GM10248 (cell line): ENCODE measurements at regions not wholly inside any gene's neighbourhood (a gene's known extent, or its start where the extent isn't known, plus 50 kb on each side); places are given as distances from the start of the nearest gene placed in this dataset.

Experiments
- CTCF ChIA-PET: fragments of 300-600 bp; sonication (Branson Sonifier 250); formaldehyde crosslinking; extraction: SDS; loops from one replicate; lab custom pipeline; 2021; ENCODE audit warnings: antibody characterized with exemption; lab: Yijun Ruan, JAX
- POLR2A ChIA-PET: fragments of 350-650 bp; sonication (Branson Sonifier 250); formaldehyde crosslinking; extraction: SDS; loops from one replicate; lab custom pipeline; 2020; ENCODE audit warnings: antibody characterized with exemption; lab: Yijun Ruan, JAX
- DNase-seq: peaks from one replicate; pipeline ENCODE4 v3.0.0; 2012; ENCODE audit errors: extremely low spot score
- TF ChIP-seq, protein P1 (sequence below): IDR thresholded peaks from 2 replicates; pipeline ENCODE4 v1.5.1; 2012; ENCODE audit warnings: mild to moderate bottlenecking, low read depth; ENCODE audit errors: extremely low read depth, missing control alignments, control extremely low read depth

- TF ChIP-seq, protein P1, sequence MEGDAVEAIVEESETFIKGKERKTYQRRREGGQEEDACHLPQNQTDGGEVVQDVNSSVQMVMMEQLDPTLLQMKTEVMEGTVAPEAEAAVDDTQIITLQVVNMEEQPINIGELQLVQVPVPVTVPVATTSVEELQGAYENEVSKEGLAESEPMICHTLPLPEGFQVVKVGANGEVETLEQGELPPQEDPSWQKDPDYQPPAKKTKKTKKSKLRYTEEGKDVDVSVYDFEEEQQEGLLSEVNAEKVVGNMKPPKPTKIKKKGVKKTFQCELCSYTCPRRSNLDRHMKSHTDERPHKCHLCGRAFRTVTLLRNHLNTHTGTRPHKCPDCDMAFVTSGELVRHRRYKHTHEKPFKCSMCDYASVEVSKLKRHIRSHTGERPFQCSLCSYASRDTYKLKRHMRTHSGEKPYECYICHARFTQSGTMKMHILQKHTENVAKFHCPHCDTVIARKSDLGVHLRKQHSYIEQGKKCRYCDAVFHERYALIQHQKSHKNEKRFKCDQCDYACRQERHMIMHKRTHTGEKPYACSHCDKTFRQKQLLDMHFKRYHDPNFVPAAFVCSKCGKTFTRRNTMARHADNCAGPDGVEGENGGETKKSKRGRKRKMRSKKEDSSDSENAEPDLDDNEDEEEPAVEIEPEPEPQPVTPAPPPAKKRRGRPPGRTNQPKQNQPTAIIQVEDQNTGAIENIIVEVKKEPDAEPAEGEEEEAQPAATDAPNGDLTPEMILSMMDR = no peak
- ChIA-PET POLR2A (no interaction called here), CTCF (no interaction called here)
- DNase-seq = no peak
Measured at GRCh38 chr15:94815110-94815731, 583.9 kb downstream of the MCTP2 start.

DNA sequence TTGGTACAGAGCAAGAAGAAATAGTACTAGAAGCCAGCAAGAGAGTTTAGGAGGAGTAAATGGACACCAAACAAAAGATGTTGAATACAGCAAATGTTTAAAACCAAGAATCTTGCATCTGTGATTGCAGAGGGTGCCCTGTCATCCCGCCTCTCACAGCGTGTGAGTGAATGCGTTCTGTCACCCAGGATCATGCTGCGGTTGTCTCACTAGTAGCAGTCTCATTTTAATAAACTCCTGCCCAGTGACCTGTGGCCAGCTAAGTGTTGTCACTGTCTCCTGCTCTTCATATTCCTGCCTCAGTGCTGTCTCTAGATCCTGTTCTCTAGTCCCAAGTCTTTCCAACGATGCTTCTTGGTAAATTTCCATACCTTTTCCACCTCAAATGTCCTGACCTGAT lies 584.6 kb downstream of the MCTP2 start:
- ChIA-PET POLR2A (no interaction called here), CTCF (no interaction called here)
- TF ChIP-seq, protein P1 = no peak
- no peak for DNase-seq

- POLR2A ChIA-PET = no interaction called here
- CTCF ChIA-PET = interaction anchor here (1.5 kb wide), 1 partner anchor 21 kb away, joined by 3 read pairs; no protein-coding TSS in a partner anchor
- TF ChIP-seq, protein P1 = no peak
- no peak for DNase-seq
Measured at GRCh38 chr15:94829887-94830884, 598.8 kb downstream of the MCTP2 start.

DNA sequence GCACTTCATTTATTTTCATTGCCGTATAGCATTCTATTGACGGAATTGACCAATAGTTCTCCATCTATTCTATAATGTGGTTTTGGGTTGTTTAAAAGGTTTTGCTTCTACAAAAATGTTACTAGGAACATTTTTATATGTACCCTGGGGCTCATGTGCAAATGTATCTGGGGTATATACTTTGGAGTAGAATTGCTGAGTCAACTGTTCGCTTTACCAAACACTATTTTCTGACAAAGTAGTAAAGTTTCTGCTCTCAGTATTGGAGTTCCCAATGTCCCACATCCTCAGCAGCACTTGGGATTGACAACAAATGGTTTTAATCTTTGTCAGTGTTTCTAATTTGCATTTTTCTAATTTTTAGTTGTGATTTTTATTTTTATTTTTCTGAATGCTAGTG lies 602.6 kb downstream of the MCTP2 start:
- CTCF ChIA-PET = no interaction called here
- DNase-seq = no peak
- POLR2A ChIA-PET = no interaction called here
- TF ChIP-seq, protein P1 = no peak

DNA sequence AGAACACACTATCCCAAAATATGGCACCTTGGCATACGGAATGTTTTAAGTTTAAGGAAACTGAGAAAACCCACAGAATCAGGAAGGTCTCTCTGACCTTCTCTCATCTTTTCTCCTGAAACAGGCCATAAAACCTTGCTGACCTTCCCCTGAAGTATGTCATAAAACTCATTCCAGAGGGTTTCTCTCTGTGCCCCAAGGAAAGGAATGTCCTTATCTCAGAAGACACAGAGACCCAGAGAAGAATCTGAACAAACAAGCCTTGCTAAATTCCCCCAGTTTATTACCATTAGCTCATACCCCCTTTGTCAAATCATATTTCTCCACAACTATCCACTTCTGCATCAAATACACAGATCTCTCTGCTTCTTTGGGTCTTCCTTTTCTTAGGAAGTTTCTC lies 603.1 kb downstream of the MCTP2 start:
- TF ChIP-seq, protein P1 = no peak
- DNase-seq = no peak
- POLR2A ChIA-PET = no interaction called here
- CTCF ChIA-PET = no interaction called here

- TF ChIP-seq, protein P1 = no peak
- DNase-seq = no peak
- POLR2A ChIA-PET = no interaction called here
- CTCF ChIA-PET = no interaction called here
Measured at GRCh38 chr15:94838281-94838680, 606.9 kb downstream of the MCTP2 start.
